AG04449 (cell line): ENCODE measurements at regions not wholly inside any gene's neighbourhood (a gene's known extent, or its start where the extent isn't known, plus 50 kb on each side); places are given as distances from the start of the nearest gene placed in this dataset.

Experiments
- CTCF ChIA-PET: fragments of 350-600 bp; formaldehyde crosslinking; extraction: SDS; loops from one replicate; lab custom pipeline; 2021; ENCODE audit warnings: antibody characterized with exemption; lab: Yijun Ruan, JAX
- POLR2A ChIA-PET: fragments of 400-600, 350-600 bp; formaldehyde crosslinking; extraction: SDS; loops from one replicate; lab custom pipeline; 2020; ENCODE audit warnings: antibody characterized with exemption, inconsistent platforms; lab: Yijun Ruan, JAX
- DNase-seq: peaks from one replicate; pipeline ENCODE4 v3.0.0-alpha.2; 2010; ENCODE audit warnings: low read depth, low spot score
- H3K4me3 ChIP-seq: 2 replicates; pipeline ENCODE4 v1.5.1; 2011; ENCODE audit warnings: low read depth, mild to moderate bottlenecking, control low read depth, low read length
- CTCF ChIP-seq: IDR thresholded peaks from one replicate; pipeline ENCODE4 v1.5.1; 2011; ENCODE audit warnings: mild to moderate bottlenecking, moderate library complexity, low read length, control low read depth, inconsistent platforms; ENCODE audit not compliant: insufficient read depth; ENCODE audit errors: missing control alignments

GRCh38 chr5:73274881-73275663 is 102.1 kb downstream of the TMEM174 start:
- ChIA-PET CTCF (interaction anchor here (1.1 to 3.5 kb wide), 4 partner anchors 10 to 74 kb away, joined by 3 to 21 read pairs (median 4); no protein-coding TSS in a partner anchor), POLR2A (interaction anchor here (1.1 kb wide), 1 partner anchor 168 kb away, joined by 3 read pairs; no protein-coding TSS in a partner anchor)
- no peak for DNase-seq
- H3K4me3 ChIP-seq, result no peak overlapping the region
- no peak for TF ChIP-seq CTCF

GRCh38 chr5:73274121-73274520 is 101.1 kb downstream of the TMEM174 start:
- CTCF ChIA-PET, result interaction anchor here (1.1 to 3.5 kb wide), 3 partner anchors 9 to 73 kb away, joined by 3 to 21 read pairs (median 5); no protein-coding TSS in a partner anchor

GRCh38 chr5:73273379-73274050 is 100.5 kb downstream of the TMEM174 start:
- CTCF ChIA-PET, result interaction anchor here (0.9 to 3.5 kb wide), 4 partner anchors 9 to 58 kb away, joined by 3 to 21 read pairs (median 4); no protein-coding TSS in a partner anchor

More at GRCh38 chr5:73274121-73274520, 101.1 kb downstream of the TMEM174 start:
- no peak overlapping the region for H3K4me3 ChIP-seq
- POLR2A ChIA-PET, result no interaction called here
- DNase-seq, result no peak
- no peak for TF ChIP-seq CTCF

GRCh38 chr5:73272351-73272750 is 99.4 kb downstream of the TMEM174 start:
- ChIA-PET POLR2A (no interaction called here), CTCF (interaction anchor here (1.6 kb wide), 1 partner anchor 11 kb away, joined by 5 read pairs; no protein-coding TSS in a partner anchor)
- TF ChIP-seq CTCF, result no peak
- DNase-seq, result no peak
- no peak overlapping the region for H3K4me3 ChIP-seq

More at GRCh38 chr5:73273379-73274050, 100.5 kb downstream of the TMEM174 start:
- POLR2A ChIA-PET, result no interaction called here
- DNase-seq, result no peak
- H3K4me3 ChIP-seq, result no peak overlapping the region
- TF ChIP-seq CTCF, result no peak

GRCh38 chr5:73268826-73269225 is 95.8 kb downstream of the TMEM174 start:
- H3K4me3 ChIP-seq, result no peak overlapping the region
- CTCF ChIA-PET, result interaction anchor here (1.4 kb wide), 1 partner anchor 22 kb away, joined by 4 read pairs; no protein-coding TSS in a partner anchor
- POLR2A ChIA-PET, result no interaction called here
- TF ChIP-seq CTCF, result no peak
- no peak for DNase-seq
